ENCODE measurements at regions not wholly inside any gene's neighbourhood (a gene's known extent, or its start where the extent isn't known, plus 50 kb on each side); places are given as distances from the start of the nearest gene placed in this dataset.
A peak's percentile ranks its signal among the peaks of the same experiment; 100 is the strongest.

GRCh38 chr3:94234177-94234788 lies 171.4 kb downstream of the NSUN3 start:
- no peak overlapping the region for H3K27ac ChIP-seq
- TF ChIP-seq CTCF (conservative IDR thresholded peaks at IDR 0.05) (peak; percentile 79), ZFX (IDR thresholded peaks at IDR 0.05) (no peak)

- no peak for TF ChIP-seq CTCF (conservative IDR thresholded peaks at IDR 0.05)
- no peak for TF ChIP-seq ZFX (IDR thresholded peaks at IDR 0.05)
- H3K27ac ChIP-seq: no peak overlapping the region
Observed at GRCh38 chr3:94241986-94242385, 179.1 kb downstream of the NSUN3 start.

GRCh38 chr3:94246171-94246570 lies 183.3 kb downstream of the NSUN3 start:
- no peak for TF ChIP-seq CTCF (conservative IDR thresholded peaks at IDR 0.05)
- no peak for TF ChIP-seq ZFX (IDR thresholded peaks at IDR 0.05)
- no peak overlapping the region for H3K27ac ChIP-seq

- TF ChIP-seq CTCF (conservative IDR thresholded peaks at IDR 0.05): no peak
- TF ChIP-seq ZFX (IDR thresholded peaks at IDR 0.05): no peak
- no peak overlapping the region for H3K27ac ChIP-seq
Observed at GRCh38 chr3:94248042-94248441, 185.2 kb downstream of the NSUN3 start.

- no peak for TF ChIP-seq ZFX (IDR thresholded peaks at IDR 0.05)
- peak; percentile 88 for TF ChIP-seq CTCF (conservative IDR thresholded peaks at IDR 0.05)
- H3K27ac ChIP-seq: no peak overlapping the region
Observed at GRCh38 chr3:94249491-94250079, 186.7 kb downstream of the NSUN3 start.

GRCh38 chr3:94251566-94251965 lies 188.7 kb downstream of the NSUN3 start:
- no peak for TF ChIP-seq CTCF (conservative IDR thresholded peaks at IDR 0.05)
- TF ChIP-seq ZFX (IDR thresholded peaks at IDR 0.05): no peak
- H3K27ac ChIP-seq: no peak overlapping the region

GRCh38 chr3:94252316-94252715 lies 189.5 kb downstream of the NSUN3 start:
- no peak overlapping the region for H3K27ac ChIP-seq
- TF ChIP-seq ZFX (IDR thresholded peaks at IDR 0.05): no peak
- TF ChIP-seq CTCF (conservative IDR thresholded peaks at IDR 0.05): no peak

Data from C4-2B (cell line).